ENCODE measurements at regions not wholly inside any gene's neighbourhood (a gene's known extent, or its start where the extent isn't known, plus 50 kb on each side); places are given as distances from the start of the nearest gene placed in this dataset.

GRCh38 chr4:114378305-114378903 lies 220.2 kb upstream of the UGT8 start (continued):
- TF ChIP-seq E2F6 (IDR thresholded peaks at IDR 0.05): no peak
- no peak for TF ChIP-seq GTF2F1 (IDR thresholded peaks at IDR 0.05; ENCODE audit: borderline replicate concordance, low read depth, low read length)
- TF ChIP-seq BRCA1 (IDR thresholded peaks at IDR 0.05; ENCODE audit: low read depth, low read length): no peak
- no peak for TF ChIP-seq PHF8 (conservative IDR thresholded peaks at IDR 0.05; ENCODE audit: low read depth, low read length)

Data from H1 (cell line).